MM.1S (cell line): ENCODE measurements at regions not wholly inside any gene's neighbourhood (a gene's known extent, or its start where the extent isn't known, plus 50 kb on each side); places are given as distances from the start of the nearest gene placed in this dataset.
"Not testable (repeated sequence)": the region's sequence is repeated elsewhere in the genome, so short reads cannot be mapped to it uniquely, and the experiment has no call there.

Experiments used
- DNase-seq: peaks from one replicate; pipeline ENCODE4 v3.0.0-alpha.2; 2015
- H2AFZ ChIP-seq: fragments of 300-600 bp; sonication (generic); 2 replicates; pipeline ENCODE4 v1.6.0; 2016; ENCODE audit warnings: antibody characterized with exemption, low read length
- H3F3A ChIP-seq: fragments of 300-600 bp; sonication (generic); 2 replicates; pipeline ENCODE4 v1.6.1; 2016; ENCODE audit warnings: mild to moderate bottlenecking, antibody characterized with exemption, low read length, moderate library complexity, mixed read lengths; ENCODE audit not compliant: insufficient read depth
- H3K27ac ChIP-seq: fragments of 300-600 bp; sonication (generic); 2 replicates; pipeline ENCODE4 v1.5.1; 2016; ENCODE audit warnings: mild to moderate bottlenecking, low read length
- H3K27me3 ChIP-seq: fragments of 300-600 bp; sonication (generic); replicated peaks from 2 replicates; pipeline ENCODE4 v1.6.0; 2016; ENCODE audit warnings: low read length; ENCODE audit not compliant: insufficient read depth
- H3K36me3 ChIP-seq: fragments of 300-600 bp; sonication (generic); replicated peaks from 2 replicates; pipeline ENCODE4 v1.6.1; 2016; ENCODE audit warnings: mild to moderate bottlenecking, low read length, mixed read lengths; ENCODE audit not compliant: insufficient read depth
- H3K4me1 ChIP-seq: fragments of 300-600 bp; sonication (generic); 2 replicates; pipeline ENCODE4 v1.6.1; 2016; ENCODE audit warnings: low read length, mixed read lengths
- H3K4me2 ChIP-seq: fragments of 300-600 bp; sonication (generic); 2 replicates; pipeline ENCODE4 v1.6.0; 2016; ENCODE audit warnings: low read depth, low read length
- H3K4me3 ChIP-seq: fragments of 300-600 bp; sonication (generic); 2 replicates; pipeline ENCODE4 v1.5.1; 2016; ENCODE audit warnings: low read length, mixed read lengths
- H3K79me2 ChIP-seq: fragments of 300-600 bp; sonication (generic); 2 replicates; pipeline ENCODE4 v1.6.1; 2016; ENCODE audit warnings: mixed run types, low read length, mixed read lengths
- H3K9ac ChIP-seq: fragments of 300-600 bp; sonication (generic); 2 replicates; pipeline ENCODE4 v1.6.1; 2016; ENCODE audit warnings: low read length, mixed read lengths
- H3K9me2 ChIP-seq: fragments of 300-600 bp; sonication (generic); replicated peaks from 2 replicates; pipeline ENCODE4 v1.6.1; 2016; ENCODE audit warnings: mild to moderate bottlenecking, low read length, mixed read lengths; ENCODE audit not compliant: insufficient read depth
- H3K9me3 ChIP-seq: fragments of 300-600 bp; sonication (generic); replicated peaks from 2 replicates; pipeline ENCODE4 v1.6.1; 2016; ENCODE audit warnings: mild to moderate bottlenecking, low read length, mixed read lengths; ENCODE audit not compliant: insufficient read depth
- H4K20me1 ChIP-seq: fragments of 300-600 bp; sonication (generic); 2 replicates; pipeline ENCODE4 v1.6.1; 2016; ENCODE audit warnings: mild to moderate bottlenecking, low read length, moderate library complexity, mixed read lengths; ENCODE audit not compliant: insufficient read depth
- EZH2 ChIP-seq: fragments of 300-600 bp; sonication (generic); optimal IDR thresholded peaks from 2 replicates; pipeline ENCODE3; 2017; ENCODE audit warnings: low read depth, mild to moderate bottlenecking, antibody characterized with exemption, low read length, mixed read lengths
- EZH2phosphoT487 ChIP-seq: fragments of 300-600 bp; sonication (generic); IDR thresholded peaks from 2 replicates; pipeline ENCODE4 v1.6.1; 2018; ENCODE audit warnings: antibody characterized with exemption, low read length
- TF ChIP-seq, protein P1 (sequence below): fragments of 300-600 bp; sonication (generic); IDR thresholded peaks from 2 replicates; pipeline ENCODE4 v1.5.1; 2016; ENCODE audit warnings: antibody characterized with exemption, low read length, mixed read lengths

DNA sequence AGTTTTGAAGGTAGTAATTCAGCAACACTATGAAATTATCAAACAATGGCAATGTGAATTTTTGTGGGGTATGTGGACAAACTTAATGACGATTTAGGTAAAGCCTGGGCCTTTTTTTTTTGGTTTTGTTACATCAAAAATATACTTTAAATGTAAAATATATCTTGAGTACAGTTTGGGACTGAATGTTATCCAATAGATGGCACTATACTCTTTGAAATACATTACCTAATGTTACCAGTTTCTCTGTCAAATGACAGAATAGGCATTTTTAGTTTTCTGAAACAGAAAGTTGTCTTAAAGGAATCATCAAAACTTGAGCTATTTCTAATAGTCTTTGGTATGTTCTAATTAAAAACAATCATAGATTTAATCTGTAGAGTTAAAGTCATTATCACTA, 1651.9 kb downstream of the C4orf33 start:
- H3K4me2 ChIP-seq: 0 out of 2 replicates have a peak overlapping the region, but pooled peaks have one; percentile 5
- H3K9ac ChIP-seq: no peak overlapping the region
- H2AFZ ChIP-seq: no peak overlapping the region

DNA sequence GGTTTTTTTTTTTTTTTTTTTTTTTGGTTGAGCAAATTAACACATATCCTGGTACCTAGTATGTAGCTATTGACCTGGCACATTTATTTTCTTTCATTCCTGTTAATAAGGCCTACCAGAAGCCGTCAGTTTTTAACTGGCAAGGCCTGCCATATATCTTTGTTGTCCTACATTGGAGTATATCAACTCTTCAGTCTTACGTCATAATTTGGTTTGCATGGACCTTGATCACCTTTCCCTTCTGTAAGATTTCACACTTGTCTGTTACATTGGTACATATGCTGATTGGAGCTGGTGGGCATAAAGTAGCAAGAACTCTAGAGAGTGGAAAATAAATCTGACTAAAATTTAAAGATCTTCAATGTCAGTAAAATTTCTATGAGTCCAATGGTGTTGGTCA, 1658.0 kb downstream of the C4orf33 start:
- H3K79me2 ChIP-seq: no peaks in the 10 kb centered on the region
- H3K4me2 ChIP-seq: no peak overlapping the region
- H3F3A ChIP-seq: no peaks in the 10 kb centered on the region
- TF ChIP-seq, protein P1, sequence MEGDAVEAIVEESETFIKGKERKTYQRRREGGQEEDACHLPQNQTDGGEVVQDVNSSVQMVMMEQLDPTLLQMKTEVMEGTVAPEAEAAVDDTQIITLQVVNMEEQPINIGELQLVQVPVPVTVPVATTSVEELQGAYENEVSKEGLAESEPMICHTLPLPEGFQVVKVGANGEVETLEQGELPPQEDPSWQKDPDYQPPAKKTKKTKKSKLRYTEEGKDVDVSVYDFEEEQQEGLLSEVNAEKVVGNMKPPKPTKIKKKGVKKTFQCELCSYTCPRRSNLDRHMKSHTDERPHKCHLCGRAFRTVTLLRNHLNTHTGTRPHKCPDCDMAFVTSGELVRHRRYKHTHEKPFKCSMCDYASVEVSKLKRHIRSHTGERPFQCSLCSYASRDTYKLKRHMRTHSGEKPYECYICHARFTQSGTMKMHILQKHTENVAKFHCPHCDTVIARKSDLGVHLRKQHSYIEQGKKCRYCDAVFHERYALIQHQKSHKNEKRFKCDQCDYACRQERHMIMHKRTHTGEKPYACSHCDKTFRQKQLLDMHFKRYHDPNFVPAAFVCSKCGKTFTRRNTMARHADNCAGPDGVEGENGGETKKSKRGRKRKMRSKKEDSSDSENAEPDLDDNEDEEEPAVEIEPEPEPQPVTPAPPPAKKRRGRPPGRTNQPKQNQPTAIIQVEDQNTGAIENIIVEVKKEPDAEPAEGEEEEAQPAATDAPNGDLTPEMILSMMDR: no peak
- TF ChIP-seq EZH2: no peak
- TF ChIP-seq EZH2phosphoT487: no peak
- no peaks in the 10 kb centered on the region for H4K20me1 ChIP-seq
- no peaks in the 10 kb centered on the region for H3K9me3 ChIP-seq
- no peak for DNase-seq
- no peaks in the 10 kb centered on the region for H3K36me3 ChIP-seq
- no peaks in the 10 kb centered on the region for H3K4me1 ChIP-seq
- no peak overlapping the region for H3K4me3 ChIP-seq
- no peaks in the 10 kb centered on the region for H3K9me2 ChIP-seq
- H2AFZ ChIP-seq: no peak overlapping the region
- H3K27ac ChIP-seq: no peak overlapping the region
- no peaks in the 10 kb centered on the region for H3K27me3 ChIP-seq
- H3K9ac ChIP-seq: no peak overlapping the region

More for the DNA sequence above, 1651.9 kb downstream of the C4orf33 start:
- Histone ChIP-seq H3K9me2 (no peaks in the 10 kb centered on the region), H3K36me3 (no peaks in the 10 kb centered on the region), H3K27me3 (no peaks in the 10 kb centered on the region), H4K20me1 (no peaks in the 10 kb centered on the region), H3F3A (no peaks in the 10 kb centered on the region), H3K79me2 (no peaks in the 10 kb centered on the region), H3K27ac (no peak overlapping the region), H3K9me3 (no peaks in the 10 kb centered on the region), H3K4me3 (no peak overlapping the region), H3K4me1 (no peaks in the 10 kb centered on the region)
- peak; percentile 63 for DNase-seq
- TF ChIP-seq, protein P1: peak; percentile 52
- TF ChIP-seq EZH2phosphoT487: no peak

DNA sequence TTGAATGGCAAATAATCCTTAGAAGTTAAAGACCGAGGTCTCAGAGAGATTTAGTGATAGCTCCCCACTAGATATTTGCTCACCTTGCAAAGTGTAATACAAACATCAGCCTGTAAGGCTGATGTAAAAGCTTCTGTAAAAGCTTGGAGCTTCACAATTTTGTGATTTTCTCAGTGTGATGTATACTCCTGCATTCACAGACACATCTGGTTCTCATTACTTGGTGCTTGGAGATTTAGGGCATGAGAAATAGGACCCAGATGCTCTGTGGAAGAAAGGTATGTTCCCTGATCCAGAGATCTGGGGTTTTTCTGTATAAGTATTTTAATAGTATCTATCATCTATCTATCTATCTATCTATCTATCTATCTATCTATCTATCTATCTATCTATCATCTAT, 1664.3 kb downstream of the C4orf33 start:
- H3K79me2 ChIP-seq: no peaks in the 10 kb centered on the region
- no peak for DNase-seq

GRCh38 chr4:130767384-130767783, 1671.4 kb downstream of the C4orf33 start:
- not testable (repeated sequence) for H4K20me1 ChIP-seq, H3K9ac ChIP-seq, H3K4me2 ChIP-seq, H3K36me3 ChIP-seq, H3K4me1 ChIP-seq, H3K79me2 ChIP-seq, DNase-seq, H3K27me3 ChIP-seq, H3F3A ChIP-seq, H3K9me2 ChIP-seq, H2AFZ ChIP-seq, H3K4me3 ChIP-seq, H3K9me3 ChIP-seq, H3K27ac ChIP-seq

More for the DNA sequence above, 1664.3 kb downstream of the C4orf33 start:
- Histone ChIP-seq H3K27me3 (no peaks in the 10 kb centered on the region), H3K4me3 (no peak overlapping the region), H2AFZ (no peak overlapping the region), H3K9ac (no peak overlapping the region), H4K20me1 (no peaks in the 10 kb centered on the region), H3K4me2 (no peak overlapping the region), H3F3A (no peaks in the 10 kb centered on the region), H3K27ac (no peak overlapping the region), H3K9me2 (no peaks in the 10 kb centered on the region), H3K36me3 (no peaks in the 10 kb centered on the region), H3K9me3 (no peaks in the 10 kb centered on the region), H3K4me1 (no peaks in the 10 kb centered on the region)
- TF ChIP-seq, protein P1: no peak
- TF ChIP-seq EZH2 (no peak), EZH2phosphoT487 (no peak)

DNA sequence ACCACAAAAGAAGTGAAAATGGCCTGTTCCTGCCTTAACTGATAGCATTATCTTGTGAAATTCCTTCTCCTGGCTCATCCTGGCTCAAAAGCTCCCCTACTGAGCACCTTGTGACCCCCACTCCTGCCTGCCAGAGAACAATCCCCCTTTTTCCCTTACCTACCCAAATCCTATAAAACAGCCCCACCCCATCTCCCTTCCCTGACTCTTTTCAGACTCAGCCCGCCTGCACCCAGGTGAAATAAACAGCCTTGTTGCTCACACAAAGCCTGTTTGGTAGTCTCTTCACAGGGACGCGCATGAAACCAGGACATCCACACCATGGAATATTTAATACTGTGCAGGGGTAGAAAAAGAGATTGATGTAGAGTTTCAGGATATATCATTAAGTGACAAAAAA, 1677.0 kb downstream of the C4orf33 start:
- H3K79me2 ChIP-seq, DNase-seq, H3K9me2 ChIP-seq, H3K4me2 ChIP-seq, H3K9me3 ChIP-seq, H3K36me3 ChIP-seq, H3F3A ChIP-seq, H3K4me1 ChIP-seq, H4K20me1 ChIP-seq, H3K4me3 ChIP-seq, H3K9ac ChIP-seq, H3K27ac ChIP-seq, H2AFZ ChIP-seq, H3K27me3 ChIP-seq: not testable (repeated sequence)
